Mammary epithelial cell (primary cell): ENCODE measurements at regions not wholly inside any gene's neighbourhood (a gene's known extent, or its start where the extent isn't known, plus 50 kb on each side); places are given as distances from the start of the nearest gene placed in this dataset.

Experiments
- CTCF ChIP-seq, 2 donors: IDR thresholded peaks in 1 of 2; conservative IDR thresholded peaks in 1 of 2; 2 replicates each; pipeline ENCODE4 v1.5.1; 2011 to 2012; ENCODE audit warnings: inconsistent platforms in 2 of 2, low read length in 2 of 2, mild to moderate bottlenecking in 2 of 2, control low read depth in 1 of 2, low read depth in 1 of 2; ENCODE audit not compliant: insufficient read depth in 1 of 2; ENCODE audit errors: extremely low read depth in 1 of 2
- EZH2 ChIP-seq: IDR thresholded peaks from 2 replicates; pipeline ENCODE4 v1.6.1; 2012; ENCODE audit warnings: low read length, inconsistent platforms, borderline replicate concordance

- TF ChIP-seq CTCF (conservative IDR thresholded peaks at IDR 0.05 in 1 of 2, IDR thresholded peaks at IDR 0.05 in 1 of 2; ENCODE audit: extremely low read depth in 1 of 2, insufficient read depth in 1 of 2, low read depth in 1 of 2, low read length in 2 of 2) (no peak), EZH2 (no peak)
Measured at GRCh38 chr12:30002677-30003076, 218.9 kb upstream of the TMTC1 start.
